ENCODE measurements at regions not wholly inside any gene's neighbourhood (a gene's known extent, or its start where the extent isn't known, plus 50 kb on each side); places are given as distances from the start of the nearest gene placed in this dataset.
"Not testable (repeated sequence)": the region's sequence is repeated elsewhere in the genome, so short reads cannot be mapped to it uniquely, and the experiment has no call there.

DNA sequence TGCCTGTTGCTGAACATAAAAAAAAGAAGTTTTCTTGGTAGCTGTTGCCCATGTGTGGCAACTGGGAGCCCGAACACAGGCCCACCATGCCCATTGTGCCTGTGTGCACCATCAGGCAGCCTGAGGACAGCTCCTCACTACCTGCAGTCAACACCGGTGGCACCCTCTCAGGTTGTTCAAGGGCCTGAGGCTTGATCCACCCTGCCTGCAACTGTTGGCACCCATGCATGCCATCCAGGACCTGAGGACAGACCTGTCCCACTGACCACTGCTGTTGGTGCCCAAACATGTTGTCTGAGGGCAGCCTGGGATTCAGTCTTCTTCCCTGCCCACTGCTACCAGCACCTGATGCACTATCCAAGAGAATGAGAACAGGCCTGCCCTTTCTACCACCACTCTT is 661.1 kb upstream of the ZNF804A start:
- no peak for DNase-seq

DNA sequence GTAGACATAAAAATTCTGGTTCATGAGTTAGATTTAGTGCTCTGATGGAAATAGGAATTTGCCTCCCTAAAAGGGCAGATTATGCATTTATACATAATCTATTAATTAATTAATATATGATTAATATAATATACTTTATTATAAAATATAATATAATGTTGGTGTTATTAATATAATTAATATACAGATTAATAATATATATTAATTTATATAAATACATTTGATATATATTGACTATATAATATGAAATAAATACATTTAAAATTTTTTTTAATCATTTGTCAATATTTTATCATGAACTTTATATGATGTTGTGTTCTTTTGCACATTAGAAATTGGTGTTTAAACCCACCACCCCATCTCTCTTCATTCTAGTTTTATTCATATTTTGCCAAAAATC is 652.1 kb upstream of the ZNF804A start:
- DNase-seq = no peak

GRCh38 chr2:183948861-183949260 is 649.5 kb upstream of the ZNF804A start:
- DNase-seq = no peak

- DNase-seq = no peak
Observed at GRCh38 chr2:183950673-183951072, 647.7 kb upstream of the ZNF804A start.

- no peak for DNase-seq
Observed at GRCh38 chr2:183951630-183952029, 646.7 kb upstream of the ZNF804A start.

DNA sequence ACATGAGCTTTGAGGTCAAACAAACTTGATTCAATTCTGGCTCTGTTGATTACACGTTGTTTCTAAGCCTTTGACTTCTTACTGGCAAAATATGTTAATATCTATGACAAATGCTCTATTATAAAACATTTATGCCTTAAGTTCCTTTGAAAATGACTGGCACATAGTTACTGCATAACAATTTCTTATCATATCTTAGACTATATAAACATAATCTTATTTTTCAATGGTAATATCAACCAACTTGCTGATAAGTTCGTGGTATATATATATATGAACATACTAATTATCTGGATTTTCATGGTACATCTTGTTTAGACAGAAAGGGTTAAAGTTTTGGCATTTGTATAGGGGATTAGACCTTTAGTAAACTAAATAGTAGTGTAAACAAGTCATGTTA is 645.6 kb upstream of the ZNF804A start:
- no peak for DNase-seq

DNA sequence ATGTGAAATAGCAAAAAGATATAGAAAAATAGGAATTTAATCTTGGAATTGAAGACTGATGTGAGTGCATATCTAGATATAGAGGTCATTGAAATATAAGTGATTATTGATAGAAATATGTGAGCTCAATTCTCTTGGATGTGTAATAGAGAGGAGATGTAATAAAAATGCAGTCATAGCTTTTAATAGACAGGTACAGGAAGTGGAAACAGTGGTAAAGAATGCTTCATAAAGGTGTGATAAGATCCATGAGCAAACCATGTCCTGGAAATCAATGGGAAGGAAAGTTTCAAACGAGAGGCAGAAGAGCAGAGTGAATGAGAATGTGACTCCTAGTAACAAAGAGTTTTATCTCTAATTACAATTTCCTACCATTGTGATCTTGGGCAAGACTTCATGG is 634.7 kb upstream of the ZNF804A start:
- DNase-seq = no peak

DNA sequence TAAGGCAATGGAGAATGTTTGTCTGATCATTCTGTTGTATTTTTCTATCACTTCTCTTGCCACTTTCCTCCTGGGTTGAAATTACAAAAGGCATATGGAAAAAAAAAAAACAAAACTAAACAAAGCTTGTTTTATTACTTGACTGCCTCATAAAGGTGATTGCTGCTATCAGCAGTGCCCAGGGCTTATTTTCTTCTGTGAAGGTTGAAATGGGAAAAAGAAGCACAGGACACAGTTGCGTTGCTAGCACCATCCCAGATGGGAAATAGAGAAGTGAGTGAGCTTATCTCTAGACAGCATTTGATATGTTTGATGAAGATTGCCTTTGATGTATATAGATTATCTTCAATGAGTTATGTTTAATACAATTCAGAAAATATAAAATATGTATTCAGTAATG is 633.8 kb upstream of the ZNF804A start:
- DNase-seq = no peak

DNA sequence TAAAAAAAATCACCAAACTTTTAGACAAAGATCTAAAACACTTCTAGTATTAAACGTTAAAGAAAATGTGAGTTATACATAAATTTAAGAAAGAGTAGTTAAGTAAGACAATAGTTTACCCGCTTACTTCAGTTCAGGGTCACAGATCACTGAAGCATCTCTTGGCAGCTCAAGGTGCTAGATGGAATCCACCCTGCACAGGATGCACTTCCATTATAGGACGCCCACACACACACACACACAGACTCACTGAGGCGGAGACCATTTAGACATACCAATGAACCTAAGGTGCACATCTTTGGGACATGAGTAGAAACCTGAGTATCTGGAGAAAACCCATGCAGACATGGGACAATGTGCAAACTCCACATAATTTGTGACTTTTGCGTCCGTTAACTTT is 630.6 kb upstream of the ZNF804A start:
- DNase-seq = no peak

DNA sequence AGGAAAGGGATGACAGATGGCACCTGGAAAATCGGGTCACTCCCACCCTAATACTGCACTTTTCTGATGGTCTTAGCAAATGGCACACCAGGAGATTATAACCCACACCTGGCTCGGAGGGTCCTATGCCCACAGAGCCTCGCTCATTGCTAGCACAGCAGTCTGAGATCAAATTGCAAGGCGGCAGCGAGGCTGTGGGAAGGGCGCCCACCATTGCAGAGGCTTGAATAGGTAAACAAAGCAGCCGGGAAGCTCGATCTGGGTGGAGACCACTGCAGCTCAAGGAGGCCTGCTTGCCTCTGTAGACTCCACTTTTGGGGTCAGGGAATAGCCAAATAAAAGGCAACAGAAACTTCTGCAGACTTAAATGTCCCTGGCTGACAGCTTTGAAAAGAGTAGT is 622.7 kb upstream of the ZNF804A start:
- DNase-seq = not testable (repeated sequence)

- DNase-seq = no peak
Observed at GRCh38 chr2:183984871-183985270, 613.5 kb upstream of the ZNF804A start.

GRCh38 chr2:183991968-183992367 is 606.4 kb upstream of the ZNF804A start:
- DNase-seq = no peak

- no peak for DNase-seq
Observed at GRCh38 chr2:183993052-183993451, 605.3 kb upstream of the ZNF804A start.

DNA sequence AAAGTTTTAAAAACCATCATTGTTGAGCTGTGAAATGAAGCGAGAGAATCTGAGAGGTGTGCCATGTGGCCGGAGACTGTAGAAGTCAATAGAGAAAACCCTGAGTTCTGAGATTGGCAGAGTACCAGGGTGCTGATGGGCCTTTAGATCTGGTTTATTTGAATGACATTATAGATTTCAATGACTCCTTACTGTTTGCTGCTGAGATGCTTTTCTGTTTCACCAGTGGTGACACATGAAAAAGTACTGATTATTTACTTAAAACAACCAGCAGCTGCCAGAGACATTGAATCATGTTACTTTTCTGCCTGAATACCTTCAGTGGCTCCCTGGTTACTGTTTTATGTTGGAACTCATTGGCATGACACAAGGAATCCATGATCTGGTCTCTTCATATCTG is 602.7 kb upstream of the ZNF804A start:
- no peak for DNase-seq

DNA sequence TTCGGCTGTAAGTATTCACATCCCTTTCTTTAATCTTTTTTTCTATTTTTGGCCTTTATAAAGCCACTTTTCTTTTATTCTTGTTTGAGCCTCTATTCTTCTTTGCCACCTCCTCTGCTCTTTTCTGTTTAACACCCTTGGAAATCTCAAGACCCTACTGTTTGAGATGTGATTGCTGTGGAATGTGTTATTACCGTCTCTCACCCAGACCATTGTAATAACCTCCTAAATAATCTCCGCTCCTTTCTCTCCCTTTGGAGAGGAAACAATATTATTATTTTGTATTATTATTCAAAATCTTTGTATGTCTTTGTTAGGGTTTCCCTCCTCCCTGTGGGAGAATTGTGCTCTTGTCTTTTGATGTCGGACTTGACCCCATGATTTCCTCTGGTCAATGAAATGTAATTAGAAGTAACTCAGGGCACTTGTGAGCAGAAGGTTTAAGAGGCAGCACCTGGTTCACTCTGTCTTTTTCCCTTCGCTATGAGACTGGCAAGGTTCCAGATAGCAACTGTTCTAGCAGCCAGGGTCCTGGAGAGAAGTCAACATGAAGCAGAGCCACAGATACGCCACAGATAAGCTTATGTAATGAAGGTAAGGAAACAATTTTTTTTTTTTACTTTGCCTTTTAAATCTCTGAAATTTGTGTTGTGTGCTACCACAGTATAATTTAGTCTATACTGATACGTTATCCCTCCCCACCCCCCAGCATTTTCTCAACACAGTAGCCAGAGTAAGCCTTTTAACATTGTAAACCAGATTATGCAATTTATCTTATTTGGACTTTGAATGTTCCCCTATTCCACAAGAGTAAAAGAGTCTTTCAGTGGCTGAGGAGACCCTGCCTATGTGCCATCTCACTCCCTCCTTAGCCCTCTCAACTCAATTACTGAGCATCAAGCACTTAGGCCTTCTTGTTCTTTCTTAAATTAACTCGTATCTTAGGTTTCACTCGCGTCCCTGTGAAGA is 601.2 kb upstream of the ZNF804A start:
- DNase-seq = no peak

GRCh38 chr2:183998041-183998796 is 600.1 kb upstream of the ZNF804A start:
- DNase-seq = no peak

DNA sequence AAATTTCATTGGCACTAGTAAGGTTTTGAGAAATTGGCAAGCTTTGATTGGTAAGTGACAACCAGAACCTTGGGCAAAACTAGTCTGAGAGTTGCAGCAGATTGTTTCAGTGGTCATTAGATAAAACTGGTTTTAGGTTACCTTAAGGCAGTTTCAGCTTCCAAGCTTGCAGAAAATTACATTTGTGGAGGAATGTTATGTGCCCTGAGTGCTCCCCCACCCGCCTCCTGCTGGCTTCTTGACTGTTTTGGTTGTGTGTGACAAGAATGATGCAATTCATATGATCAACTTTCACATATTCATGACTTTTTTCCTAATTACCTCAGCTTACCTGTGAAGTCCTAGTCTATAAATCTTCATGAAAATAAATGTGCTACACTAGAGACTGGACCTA is 599.5 kb upstream of the ZNF804A start:
- no peak for DNase-seq

GRCh38 chr2:184004289-184004947 is 593.9 kb upstream of the ZNF804A start:
- no peak for DNase-seq

DNA sequence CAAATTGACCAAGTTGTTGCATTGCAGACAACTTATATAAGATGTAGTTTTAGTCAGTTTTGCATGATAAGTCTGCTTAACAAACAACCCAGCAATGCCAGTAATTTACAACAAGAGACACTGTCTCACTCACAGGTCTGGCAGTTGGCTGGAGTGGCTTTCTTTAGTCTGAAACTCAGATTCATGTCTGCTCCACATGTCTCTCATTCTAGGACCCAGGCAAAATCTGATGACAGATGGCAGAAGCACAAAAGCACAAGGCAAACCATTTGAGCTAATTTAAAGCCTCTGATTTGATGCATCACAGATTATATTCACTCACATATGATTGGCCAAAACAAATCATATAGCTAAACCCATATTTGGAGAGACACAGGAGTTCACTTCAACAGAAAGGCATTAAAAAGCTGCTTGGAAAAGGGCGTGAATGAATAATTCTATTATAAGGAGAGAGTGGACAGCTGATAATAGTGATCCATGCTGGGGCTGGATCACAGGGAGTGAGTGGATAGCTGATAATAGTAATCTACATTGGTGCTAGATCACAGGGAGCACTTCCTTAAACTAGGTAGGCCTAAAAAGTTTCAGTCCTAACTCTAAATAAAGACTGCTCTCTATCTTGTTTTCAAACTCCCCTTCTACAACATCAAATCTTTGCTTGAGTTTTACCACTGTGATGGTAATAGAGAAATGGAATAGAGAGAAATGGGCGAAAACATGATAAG is 593.2 kb upstream of the ZNF804A start:
- DNase-seq = no peak

DNA sequence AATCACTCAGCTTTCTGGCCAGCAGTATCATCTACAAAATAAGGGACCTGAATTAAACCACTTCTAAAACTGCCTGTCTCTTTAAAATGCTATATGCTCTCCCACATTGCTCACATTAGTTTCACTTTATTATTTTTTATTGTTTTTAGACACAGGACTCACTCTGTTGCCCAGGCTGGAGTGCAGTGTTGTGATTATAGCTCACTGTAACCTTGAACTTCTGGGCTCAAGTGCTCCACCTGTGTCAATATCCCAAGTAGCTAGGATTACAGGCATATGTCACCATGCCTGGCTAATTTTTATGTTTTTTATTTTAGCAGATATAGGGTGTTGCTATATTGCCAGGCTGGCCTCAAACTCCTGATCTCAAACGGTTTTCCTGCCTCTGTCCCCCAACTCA is 591.3 kb upstream of the ZNF804A start:
- DNase-seq = no peak

- no peak for DNase-seq
Observed at GRCh38 chr2:184026961-184027360, 571.4 kb upstream of the ZNF804A start.

DNA sequence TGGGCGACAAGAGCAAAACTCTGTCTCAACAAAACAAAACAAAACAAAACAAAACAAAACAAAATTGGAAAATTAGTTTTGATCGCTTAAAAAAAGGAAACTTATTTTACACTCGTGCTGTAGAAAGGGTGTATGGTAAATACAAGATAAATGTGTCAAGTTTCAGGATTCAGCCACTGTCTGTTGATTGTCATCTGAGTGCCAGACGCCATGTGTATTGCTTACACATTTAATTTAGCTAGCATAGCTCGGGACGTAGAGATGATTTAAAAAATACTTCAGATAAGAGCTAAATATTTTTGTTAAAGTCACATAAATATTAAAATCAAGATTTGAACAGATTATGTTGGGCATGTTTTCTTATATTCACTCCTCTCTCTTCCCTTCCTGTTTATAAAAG is 568.1 kb upstream of the ZNF804A start:
- no peak for DNase-seq

DNA sequence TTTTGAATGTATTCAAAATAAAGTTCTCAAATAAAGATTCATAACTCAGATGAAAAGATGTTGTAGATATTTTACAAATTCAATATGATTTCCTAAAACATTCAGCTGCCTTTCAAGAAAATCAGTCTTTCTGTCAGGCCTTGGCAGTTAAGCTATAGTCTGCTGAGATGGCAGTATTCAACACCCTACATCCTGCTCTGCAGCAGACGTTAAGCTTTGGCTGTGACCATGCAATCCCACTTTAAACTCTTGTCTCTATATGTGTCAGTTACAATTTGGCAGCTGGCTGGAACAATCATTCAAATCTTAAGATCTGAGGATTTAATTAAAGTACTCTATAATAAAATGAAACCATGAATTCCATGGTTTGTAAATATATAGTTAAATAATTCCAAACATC is 567.3 kb upstream of the ZNF804A start:
- no peak for DNase-seq
